NCI-H524 treated with DMSO at 0.1 percent for 48 hours (cell line): ENCODE measurements at regions not wholly inside any gene's neighbourhood (a gene's known extent, or its start where the extent isn't known, plus 50 kb on each side); places are given as distances from the start of the nearest gene placed in this dataset.

Source experiments
- DNase-seq: peaks from one replicate; lab custom pipeline; 2025; lab: John Stamatoyannopoulos, UW

- no peak for DNase-seq
Measured at GRCh38 chr1:234975122-234975940, 153.3 kb downstream of the TOMM20 start.

- DNase-seq = no peak
Measured at GRCh38 chr1:234973426-234974250, 155.0 kb downstream of the TOMM20 start.

GRCh38 chr1:234972411-234973191, 156.0 kb downstream of the TOMM20 start:
- DNase-seq = no peak

- DNase-seq = no peak
Measured at GRCh38 chr1:234971586-234972297, 156.9 kb downstream of the TOMM20 start.

- DNase-seq = no peak
Measured at GRCh38 chr1:234970731-234971476, 157.7 kb downstream of the TOMM20 start.

GRCh38 chr1:234970401-234970730, 158.3 kb downstream of the TOMM20 start:
- DNase-seq = no peak

GRCh38 chr1:234969581-234970400, 158.8 kb downstream of the TOMM20 start:
- DNase-seq = no peak

- no peak for DNase-seq
Measured at GRCh38 chr1:234969011-234969441, 159.6 kb downstream of the TOMM20 start.

GRCh38 chr1:234968451-234968850, 160.2 kb downstream of the TOMM20 start:
- DNase-seq = no peak

GRCh38 chr1:234967121-234967520, 161.5 kb downstream of the TOMM20 start:
- no peak for DNase-seq

- no peak for DNase-seq
Measured at GRCh38 chr1:234965111-234965510, 163.5 kb downstream of the TOMM20 start.

GRCh38 chr1:234963904-234964702, 164.5 kb downstream of the TOMM20 start:
- no peak for DNase-seq

GRCh38 chr1:234963180-234963903, 165.3 kb downstream of the TOMM20 start:
- no peak for DNase-seq

GRCh38 chr1:234962340-234962989, 166.2 kb downstream of the TOMM20 start:
- DNase-seq = no peak

GRCh38 chr1:234961456-234962339, 166.9 kb downstream of the TOMM20 start:
- no peak for DNase-seq

GRCh38 chr1:234960722-234961455, 167.7 kb downstream of the TOMM20 start:
- no peak for DNase-seq
